ENCODE measurements at regions not wholly inside any gene's neighbourhood (a gene's known extent, or its start where the extent isn't known, plus 50 kb on each side); places are given as distances from the start of the nearest gene placed in this dataset.

- H3K4me1 ChIP-seq = no peaks in the 10 kb centered on the region
- H3K36me3 ChIP-seq = no peaks in the 10 kb centered on the region
- no peaks in the 10 kb centered on the region for H3K9me3 ChIP-seq
- peaks cover 0 to 12% (median 0%) of the 10 kb centered on the region in 7 donors for H3K27me3 ChIP-seq
- no peak for DNase-seq
- TF ChIP-seq CTCF (IDR thresholded peaks at IDR 0.05) = no peak
- no peak overlapping the region for H3K27ac ChIP-seq
- intact Hi-C loops (cut with DNase I) = no loop called here
- no peak overlapping the region for H3K4me3 ChIP-seq
- no peak for ATAC-seq
- WGBS, 2 donors = 76 to 79% methylated on average over 3 of the region's 3 CpGs
These were observed 202.0 kb upstream of the SNX19 start for GRCh38 chr11:131118247-131118646.

- peaks cover 0 to 12% (median 0%) of the 10 kb centered on the region in 7 donors for H3K27me3 ChIP-seq
- H3K4me3 ChIP-seq = no peak overlapping the region
- 62 to 72% methylated on average over 7 of the region's 7 CpGs for whole genome bisulfite sequencing, 2 donors
- ATAC-seq (no peak), DNase-seq (no peak)
- H3K9me3 ChIP-seq = peaks cover 0 to 21% (median 0%) of the 10 kb centered on the region in 11 donors
- no peaks in the 10 kb centered on the region for H3K36me3 ChIP-seq
- TF ChIP-seq CTCF (IDR thresholded peaks at IDR 0.05) = no peak
- intact Hi-C loops (cut with DNase I) = loop anchor here in 1 of 10 donors (1.0 kb wide), 1 partner anchor 21 kb away; no protein-coding TSS in a partner anchor
- H3K27ac ChIP-seq = no peak overlapping the region
- H3K4me1 ChIP-seq = no peaks in the 10 kb centered on the region
These were observed 205.4 kb upstream of the SNX19 start for GRCh38 chr11:131121426-131122333.

- Histone ChIP-seq H3K9me3 (peaks cover 0 to 29% (median 6%) of the 10 kb centered on the region in 11 donors), H3K4me3 (no peak overlapping the region), H3K36me3 (no peaks in the 10 kb centered on the region), H3K27me3 (peaks cover 0 to 12% (median 0%) of the 10 kb centered on the region in 7 donors), H3K27ac (no peak overlapping the region), H3K4me1 (no peaks in the 10 kb centered on the region)
- TF ChIP-seq CTCF (IDR thresholded peaks at IDR 0.05) = no peak
- DNase-seq (no peak), ATAC-seq (no peak)
- intact Hi-C loops (cut with DNase I) = no loop called here
- 78 to 81% methylated on average over 5 of the region's 5 CpGs for WGBS, 2 donors
These were observed 206.2 kb upstream of the SNX19 start for GRCh38 chr11:131122448-131122847.

- intact Hi-C loops (cut with DNase I) = no loop called here
- H3K4me1 ChIP-seq = no peaks in the 10 kb centered on the region
- H3K36me3 ChIP-seq = no peaks in the 10 kb centered on the region
- 80 to 89% methylated on average over 2 of the region's 2 CpGs for WGBS, 2 donors
- H3K4me3 ChIP-seq = no peak overlapping the region
- no peak for TF ChIP-seq CTCF (IDR thresholded peaks at IDR 0.05)
- peaks cover 0 to 3% (median 0%) of the 10 kb centered on the region in 7 donors for H3K27me3 ChIP-seq
- DNase-seq = no peak
- ATAC-seq = no peak
- H3K9me3 ChIP-seq = peaks cover 0 to 45% (median 18%) of the 10 kb centered on the region in 11 donors
- H3K27ac ChIP-seq = no peak overlapping the region
These were observed 213.2 kb upstream of the SNX19 start for GRCh38 chr11:131129474-131129873.

Data from heart right ventricle (tissue), 16 donors.